GM18517 (cell line): ENCODE measurements at regions not wholly inside any gene's neighbourhood (a gene's known extent, or its start where the extent isn't known, plus 50 kb on each side); places are given as distances from the start of the nearest gene placed in this dataset.
"Not testable (repeated sequence)": the region's sequence is repeated elsewhere in the genome, so short reads cannot be mapped to it uniquely, and the experiment has no call there.

ENCODE experiments used
- ATAC-seq: cut with Tn5 transposase; IDR thresholded peaks from one replicate; pipeline ENCODE4 v1.9.1; 2021; ENCODE audit warnings: mild to moderate bottlenecking, moderate library complexity; ENCODE audit not compliant: unreplicated experiment

- no peak for ATAC-seq
These were observed 363.4 kb upstream of the JARID2 start for GRCh38 chr6:14882394-14883026.

GRCh38 chr6:14883921-14884320 lies 361.9 kb upstream of the JARID2 start:
- no peak for ATAC-seq

GRCh38 chr6:14885498-14885897 lies 360.4 kb upstream of the JARID2 start:
- no peak for ATAC-seq

- ATAC-seq, result no peak
These were observed 358.7 kb upstream of the JARID2 start for GRCh38 chr6:14887181-14887580.

GRCh38 chr6:14887986-14888574 lies 357.8 kb upstream of the JARID2 start:
- ATAC-seq, result no peak

GRCh38 chr6:14888575-14889000 lies 357.3 kb upstream of the JARID2 start:
- no peak for ATAC-seq

GRCh38 chr6:14889188-14889587 lies 356.7 kb upstream of the JARID2 start:
- no peak for ATAC-seq

GRCh38 chr6:14889611-14890593 lies 356.0 kb upstream of the JARID2 start:
- no peak for ATAC-seq

GRCh38 chr6:14891820-14892375 lies 354.0 kb upstream of the JARID2 start:
- ATAC-seq, result not testable (repeated sequence)

- no peak for ATAC-seq
These were observed 351.8 kb upstream of the JARID2 start for GRCh38 chr6:14894105-14894504.

GRCh38 chr6:14896475-14896874 lies 349.4 kb upstream of the JARID2 start:
- no peak for ATAC-seq

- no peak for ATAC-seq
These were observed 348.0 kb upstream of the JARID2 start for GRCh38 chr6:14897831-14898230.

GRCh38 chr6:14899441-14899840 lies 346.4 kb upstream of the JARID2 start:
- not testable (repeated sequence) for ATAC-seq

GRCh38 chr6:14900919-14901318 lies 344.9 kb upstream of the JARID2 start:
- no peak for ATAC-seq

- ATAC-seq, result no peak
These were observed 342.5 kb upstream of the JARID2 start for GRCh38 chr6:14903176-14904038.

- no peak for ATAC-seq
These were observed 340.7 kb upstream of the JARID2 start for GRCh38 chr6:14905201-14905600.

- no peak for ATAC-seq
These were observed 339.2 kb upstream of the JARID2 start for GRCh38 chr6:14906621-14907020.

- peak; percentile 70 for ATAC-seq
These were observed 334.9 kb upstream of the JARID2 start for GRCh38 chr6:14910692-14911547.

GRCh38 chr6:14912226-14912625 lies 333.6 kb upstream of the JARID2 start:
- no peak for ATAC-seq
